K562 (cell line): ENCODE measurements at regions not wholly inside any gene's neighbourhood (a gene's known extent, or its start where the extent isn't known, plus 50 kb on each side); places are given as distances from the start of the nearest gene placed in this dataset.
"Not testable (repeated sequence)": the region's sequence is repeated elsewhere in the genome, so short reads cannot be mapped to it uniquely, and the experiment has no call there.

Source experiments
- ATAC-seq: fragments of 200-7000 bp; cut with Tn5 transposase; 3 replicates; pipeline ENCODE4 v1.9.1; 2020; ENCODE audit warnings: moderate library complexity
- BruUV-seq: library from RNA; stranded (reverse); fragments of 400-500 nt; replicated peaks from 2 replicates; lab custom pipeline; 2021; lab: Mats Ljungman, UMichigan
- CTCF ChIA-PET: fragments of 300-600 bp; formaldehyde crosslinking; extraction: SDS; loops from one replicate; lab custom pipeline; 2021; ENCODE audit warnings: low intra/inter-chr PET ratio; lab: Yijun Ruan, JAX
- POLR2A ChIA-PET: fragments of 300-600, 350-650 bp; sonication (Branson Sonifier 250); formaldehyde crosslinking; extraction: SDS; loops from one replicate; lab custom pipeline; 2021; ENCODE audit warnings: antibody characterized with exemption, inconsistent platforms; lab: Yijun Ruan, JAX
- DNase-seq, 4 experiments: peaks; one replicate each; pipeline versions ENCODE4 v3.0.0 to v3.0.0-alpha.2; 2011 to 2018; ENCODE audit warnings: low spot score in 3 of 4, mixed read lengths in 3 of 4; ENCODE audit errors: extremely low read depth in 1 of 4
- FAIRE-seq: peaks from 2 replicates; lab custom pipeline; 2011; peaks lifted over from hg19 to GRCh38; lab: Jason Lieb, UNC
- H2AFZ ChIP-seq: 2 replicates; pipeline ENCODE4 v1.6.0; 2011; ENCODE audit warnings: low read depth, low read length, control low read depth, inconsistent platforms
- H3K27ac ChIP-seq: fragments of 200-600 bp; 3 replicates; pipeline ENCODE4 v1.8.0; 2011; ENCODE audit warnings: low read depth, mild to moderate bottlenecking, control low read depth, inconsistent platforms, low read length, moderate library complexity, mixed read lengths; ENCODE audit errors: extremely low read depth
- H3K27me3 ChIP-seq, 2 experiments: fragments of 300-600 bp in 1 of 2; 2 replicates in 1 of 2; 3 replicates in 1 of 2; pipeline versions ENCODE4 v1.6.0 to v1.8.0; 2011; ENCODE audit warnings: inconsistent platforms in 2 of 2, low read length in 2 of 2, mild to moderate bottlenecking in 1 of 2, mixed read lengths in 1 of 2, moderate library complexity in 1 of 2; ENCODE audit not compliant: control insufficient read depth in 2 of 2, insufficient read depth in 2 of 2
- H3K36me3 ChIP-seq: fragments of 300-600 bp; 3 replicates; pipeline ENCODE4 v1.8.0; 2011; ENCODE audit warnings: mild to moderate bottlenecking, low read length, inconsistent platforms; ENCODE audit not compliant: control insufficient read depth, insufficient read depth
- H3K4me1 ChIP-seq, 2 experiments: fragments of 200-600 bp in 1 of 2; replicated peaks in 1 of 2; 2 replicates in 1 of 2; 3 replicates in 1 of 2; pipeline versions ENCODE4 v1.5.1 to v1.8.0; 2011; ENCODE audit warnings: inconsistent platforms in 2 of 2, low read length in 2 of 2, mild to moderate bottlenecking in 1 of 2, mixed read lengths in 1 of 2, moderate library complexity in 1 of 2; ENCODE audit not compliant: control insufficient read depth in 2 of 2, insufficient read depth in 2 of 2
- H3K4me2 ChIP-seq: 2 replicates; pipeline ENCODE4 v1.6.1; 2011; ENCODE audit warnings: low read length, control low read depth, inconsistent platforms, mixed read lengths; ENCODE audit not compliant: insufficient read depth
- H3K4me3 ChIP-seq: fragments of 200-600 bp; sonication (generic), shearing (Covaris generic); 2 replicates; pipeline ENCODE4 v1.5.1; 2016; ENCODE audit warnings: control low read depth, inconsistent platforms
- H3K79me2 ChIP-seq: fragments of 200-600 bp; 3 replicates; pipeline ENCODE4 v1.8.0; 2011; ENCODE audit warnings: low read length, inconsistent platforms; ENCODE audit not compliant: control insufficient read depth, insufficient read depth
- H3K9ac ChIP-seq, 2 experiments: 2 replicates each; pipeline versions ENCODE4 v1.6.0 to v1.6.1; 2011; ENCODE audit warnings: low read depth in 2 of 2, low read length in 2 of 2, control low read depth in 1 of 2, inconsistent platforms in 1 of 2, mild to moderate bottlenecking in 1 of 2, mixed read lengths in 1 of 2; ENCODE audit not compliant: insufficient read depth in 1 of 2
- H3K9me1 ChIP-seq: one replicate; pipeline ENCODE4 v1.6.0; 2011; ENCODE audit warnings: inconsistent platforms, mild to moderate bottlenecking, low read length, moderate library complexity; ENCODE audit not compliant: control insufficient read depth, insufficient read depth
- H3K9me3 ChIP-seq: replicated peaks from 2 replicates; pipeline ENCODE4 v1.5.1; 2011; ENCODE audit warnings: low read depth, low read length, inconsistent platforms; ENCODE audit not compliant: control insufficient read depth, insufficient read depth
- H4K20me1 ChIP-seq: replicated peaks from 2 replicates; pipeline ENCODE4 v1.6.1; 2011; ENCODE audit warnings: low read length, inconsistent platforms, mixed read lengths; ENCODE audit not compliant: control insufficient read depth, insufficient read depth
- BRD9 ChIP-seq: fragments of 450-650 bp; IDR thresholded peaks from 2 replicates; pipeline ENCODE4 v1.6.1; 2018; ENCODE audit warnings: low read depth; ENCODE audit not compliant: partially characterized antibody
- ETS2 ChIP-seq: IDR thresholded peaks from 2 replicates; pipeline ENCODE4 v1.6.1; 2016; ENCODE audit warnings: borderline replicate concordance, missing genetic modification characterization, mild to moderate bottlenecking, moderate library complexity, missing compliant biosample characterization; ENCODE audit not compliant: poor library complexity, severe bottlenecking
- STAT5A ChIP-seq: IDR thresholded peaks from 2 replicates; pipeline ENCODE4 v1.6.1; 2012; ENCODE audit warnings: low read length, inconsistent platforms, borderline replicate concordance
- ZNF561 ChIP-seq: fragments of 450-650 bp; formaldehyde crosslinking; conservative IDR thresholded peaks from 2 replicates; pipeline ENCODE4 v1.4.0; 2020; ENCODE audit warnings: mild to moderate bottlenecking, moderate library complexity
- WGBS: fragments of 100-300 bp; shearing (Covaris generic); methylation state at CpG from one replicate; pipeline ENCODE4 v1.1.6; 2016; ENCODE audit warnings: low coverage, mixed read lengths; ENCODE audit not compliant: insufficient coverage; ENCODE audit errors: missing lambda C conversion rate; 5-methylcytosine and 5-hydroxymethylcytosine counted together
- in situ Hi-C: fragments of 300-500 bp; cut with MboI; formaldehyde crosslinking; loops from 4 replicates; pipeline ENCODE4 v1.15.0; 2018; ENCODE audit warnings: inconsistent platforms, mixed read lengths
- intact Hi-C: fragments of 100-400 bp; cut with micrococcal nuclease; formaldehyde crosslinking; loops from 2 replicates; pipeline ENCODE4 v1.14.2; 2022
- TF ChIP-seq, protein P1 (sequence below): fragments of 250-450 bp; sonication (Bioruptor Pico); IDR thresholded peaks from 2 replicates; pipeline ENCODE4 v1.5.0; 2020; ENCODE audit warnings: mild to moderate bottlenecking
- TF ChIP-seq, protein P2 (sequence below): fragments of 250-450 bp; sonication (Bioruptor Pico); IDR thresholded peaks from 2 replicates; pipeline ENCODE4 v1.4.0; 2020; ENCODE audit warnings: mild to moderate bottlenecking, moderate library complexity
- TF ChIP-seq, protein P3 (sequence below): sonication (generic); formaldehyde crosslinking; IDR thresholded peaks from 2 replicates; pipeline ENCODE4 v1.5.0; 2020; ENCODE audit warnings: missing genetic modification reagents
- TF ChIP-seq, protein P4 (sequence below): fragments of 250-450 bp; sonication (Bioruptor Pico); IDR thresholded peaks from 2 replicates; pipeline ENCODE4 v1.4.0; 2020; ENCODE audit warnings: mild to moderate bottlenecking

DNA sequence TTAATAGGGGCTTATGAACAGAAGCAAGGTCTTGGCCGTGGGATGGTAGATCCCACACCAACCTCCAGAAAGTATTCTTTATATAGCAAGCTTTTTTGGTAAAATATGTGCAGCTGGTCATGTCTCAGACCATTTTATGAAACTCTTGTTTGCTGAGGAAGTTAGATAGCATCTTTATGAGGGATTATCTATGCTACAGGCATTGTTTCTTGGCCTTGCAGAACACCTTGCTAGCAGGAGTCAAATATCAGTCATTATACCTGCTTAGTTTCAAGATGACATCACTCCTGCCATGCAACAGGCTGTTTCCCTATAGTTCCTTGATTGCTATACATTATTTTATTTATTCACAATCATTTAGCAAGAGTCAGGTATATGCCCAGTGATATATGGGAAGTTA is 84.8 kb upstream of the LRFN5 start:
- ChIA-PET CTCF (no interaction called here), POLR2A (no interaction called here)
- in situ Hi-C loops (no loop called here), intact Hi-C loops (no loop called here)
- Histone ChIP-seq H3K79me2 (no peaks in the 10 kb centered on the region), H3K4me3 (no peak overlapping the region), H3K9me1 (no peaks in the 10 kb centered on the region), H3K27me3 (no peaks in the 10 kb centered on the region), H3K9me3 (no peaks in the 10 kb centered on the region), H4K20me1 (no peaks in the 10 kb centered on the region), H2AFZ (no peak overlapping the region), H3K27ac (no peak overlapping the region), H3K9ac (no peak overlapping the region), H3K36me3 (no peaks in the 10 kb centered on the region), H3K4me2 (no peak overlapping the region), H3K4me1 (no peaks in the 10 kb centered on the region)
- 0% methylated on average over 1 of the region's 1 CpG for WGBS
- BruUV-seq = no TSS peak
- no peak for ATAC-seq
- TF ChIP-seq, protein P1, sequence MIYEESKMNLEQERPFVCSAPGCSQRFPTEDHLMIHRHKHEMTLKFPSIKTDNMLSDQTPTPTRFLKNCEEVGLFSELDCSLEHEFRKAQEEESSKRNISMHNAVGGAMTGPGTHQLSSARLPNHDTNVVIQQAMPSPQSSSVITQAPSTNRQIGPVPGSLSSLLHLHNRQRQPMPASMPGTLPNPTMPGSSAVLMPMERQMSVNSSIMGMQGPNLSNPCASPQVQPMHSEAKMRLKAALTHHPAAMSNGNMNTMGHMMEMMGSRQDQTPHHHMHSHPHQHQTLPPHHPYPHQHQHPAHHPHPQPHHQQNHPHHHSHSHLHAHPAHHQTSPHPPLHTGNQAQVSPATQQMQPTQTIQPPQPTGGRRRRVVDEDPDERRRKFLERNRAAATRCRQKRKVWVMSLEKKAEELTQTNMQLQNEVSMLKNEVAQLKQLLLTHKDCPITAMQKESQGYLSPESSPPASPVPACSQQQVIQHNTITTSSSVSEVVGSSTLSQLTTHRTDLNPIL (CRISPR knock-in tag) = no peak
- TF ChIP-seq STAT5A = no peak
- no peak for TF ChIP-seq BRD9
- TF ChIP-seq, protein P2, sequence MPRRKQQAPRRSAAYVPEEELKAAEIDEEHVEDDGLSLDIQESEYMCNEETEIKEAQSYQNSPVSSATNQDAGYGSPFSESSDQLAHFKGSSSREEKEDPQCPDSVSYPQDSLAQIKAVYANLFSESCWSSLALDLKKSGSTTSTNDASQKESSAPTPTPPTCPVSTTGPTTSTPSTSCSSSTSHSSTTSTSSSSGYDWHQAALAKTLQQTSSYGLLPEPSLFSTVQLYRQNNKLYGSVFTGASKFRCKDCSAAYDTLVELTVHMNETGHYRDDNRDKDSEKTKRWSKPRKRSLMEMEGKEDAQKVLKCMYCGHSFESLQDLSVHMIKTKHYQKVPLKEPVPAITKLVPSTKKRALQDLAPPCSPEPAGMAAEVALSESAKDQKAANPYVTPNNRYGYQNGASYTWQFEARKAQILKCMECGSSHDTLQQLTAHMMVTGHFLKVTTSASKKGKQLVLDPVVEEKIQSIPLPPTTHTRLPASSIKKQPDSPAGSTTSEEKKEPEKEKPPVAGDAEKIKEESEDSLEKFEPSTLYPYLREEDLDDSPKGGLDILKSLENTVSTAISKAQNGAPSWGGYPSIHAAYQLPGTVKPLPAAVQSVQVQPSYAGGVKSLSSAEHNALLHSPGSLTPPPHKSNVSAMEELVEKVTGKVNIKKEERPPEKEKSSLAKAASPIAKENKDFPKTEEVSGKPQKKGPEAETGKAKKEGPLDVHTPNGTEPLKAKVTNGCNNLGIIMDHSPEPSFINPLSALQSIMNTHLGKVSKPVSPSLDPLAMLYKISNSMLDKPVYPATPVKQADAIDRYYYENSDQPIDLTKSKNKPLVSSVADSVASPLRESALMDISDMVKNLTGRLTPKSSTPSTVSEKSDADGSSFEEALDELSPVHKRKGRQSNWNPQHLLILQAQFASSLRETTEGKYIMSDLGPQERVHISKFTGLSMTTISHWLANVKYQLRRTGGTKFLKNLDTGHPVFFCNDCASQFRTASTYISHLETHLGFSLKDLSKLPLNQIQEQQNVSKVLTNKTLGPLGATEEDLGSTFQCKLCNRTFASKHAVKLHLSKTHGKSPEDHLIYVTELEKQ (CRISPR knock-in tag) = no peak
- TF ChIP-seq ZNF561 (CRISPR knock-in tag) = no peak
- TF ChIP-seq, protein P3, sequence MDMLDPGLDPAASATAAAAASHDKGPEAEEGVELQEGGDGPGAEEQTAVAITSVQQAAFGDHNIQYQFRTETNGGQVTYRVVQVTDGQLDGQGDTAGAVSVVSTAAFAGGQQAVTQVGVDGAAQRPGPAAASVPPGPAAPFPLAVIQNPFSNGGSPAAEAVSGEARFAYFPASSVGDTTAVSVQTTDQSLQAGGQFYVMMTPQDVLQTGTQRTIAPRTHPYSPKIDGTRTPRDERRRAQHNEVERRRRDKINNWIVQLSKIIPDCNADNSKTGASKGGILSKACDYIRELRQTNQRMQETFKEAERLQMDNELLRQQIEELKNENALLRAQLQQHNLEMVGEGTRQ (CRISPR knock-in tag) = no peak
- TF ChIP-seq ETS2 (tag) = no peak
- TF ChIP-seq, protein P4, sequence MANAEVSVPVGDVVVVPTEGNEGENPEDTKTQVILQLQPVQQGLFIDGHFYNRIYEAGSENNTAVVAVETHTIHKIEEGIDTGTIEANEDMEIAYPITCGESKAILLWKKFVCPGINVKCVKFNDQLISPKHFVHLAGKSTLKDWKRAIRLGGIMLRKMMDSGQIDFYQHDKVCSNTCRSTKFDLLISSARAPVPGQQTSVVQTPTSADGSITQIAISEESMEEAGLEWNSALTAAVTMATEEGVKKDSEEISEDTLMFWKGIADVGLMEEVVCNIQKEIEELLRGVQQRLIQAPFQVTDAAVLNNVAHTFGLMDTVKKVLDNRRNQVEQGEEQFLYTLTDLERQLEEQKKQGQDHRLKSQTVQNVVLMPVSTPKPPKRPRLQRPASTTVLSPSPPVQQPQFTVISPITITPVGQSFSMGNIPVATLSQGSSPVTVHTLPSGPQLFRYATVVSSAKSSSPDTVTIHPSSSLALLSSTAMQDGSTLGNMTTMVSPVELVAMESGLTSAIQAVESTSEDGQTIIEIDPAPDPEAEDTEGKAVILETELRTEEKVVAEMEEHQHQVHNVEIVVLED = no peak
- no peak for FAIRE-seq
- no peak for DNase-seq

DNA sequence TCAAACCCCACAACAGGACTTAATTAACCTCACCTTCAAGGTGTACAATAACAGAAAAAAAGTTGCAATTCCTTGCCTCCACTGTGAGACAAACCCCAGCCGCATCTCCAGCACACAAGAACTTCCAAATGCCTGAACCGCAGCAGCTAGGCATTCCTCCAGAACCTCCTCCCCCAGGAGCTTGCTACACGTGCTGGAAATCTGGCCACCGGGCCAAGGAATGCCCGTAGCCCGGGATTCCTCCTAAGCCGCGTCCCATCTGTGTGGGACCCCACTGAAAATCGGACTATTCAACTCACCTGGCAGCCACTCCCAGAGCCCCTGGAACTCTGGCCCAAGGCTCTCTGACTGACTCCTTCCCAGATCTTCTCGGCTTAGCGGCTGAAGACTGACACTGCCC is 88.6 kb upstream of the LRFN5 start:
- FAIRE-seq, ATAC-seq, H4K20me1 ChIP-seq, BruUV-seq, H3K79me2 ChIP-seq, H3K9ac ChIP-seq, CTCF ChIA-PET, intact Hi-C loops, H3K27ac ChIP-seq, H3K27me3 ChIP-seq, H3K36me3 ChIP-seq, H3K9me1 ChIP-seq, DNase-seq, H3K4me2 ChIP-seq, H2AFZ ChIP-seq, H3K4me3 ChIP-seq, H3K4me1 ChIP-seq, H3K9me3 ChIP-seq, POLR2A ChIA-PET, in situ Hi-C loops: not testable (repeated sequence)
- WGBS = 0% methylated on average over 3 of the region's 11 CpGs
